HL-60/S4 treated with retinoic acid at 250 ng/mL for 4 days and 3 days (cell line): ENCODE measurements at regions not wholly inside any gene's neighbourhood (a gene's known extent, or its start where the extent isn't known, plus 50 kb on each side); places are given as distances from the start of the nearest gene placed in this dataset.

Experiments used
- in situ Hi-C: fragments of 300-500 bp; cut with MboI; formaldehyde crosslinking; loops from 2 replicates; pipeline ENCODE4 v1.7.0; 2022; ENCODE audit warnings: low sequenced_read_pairs

DNA sequence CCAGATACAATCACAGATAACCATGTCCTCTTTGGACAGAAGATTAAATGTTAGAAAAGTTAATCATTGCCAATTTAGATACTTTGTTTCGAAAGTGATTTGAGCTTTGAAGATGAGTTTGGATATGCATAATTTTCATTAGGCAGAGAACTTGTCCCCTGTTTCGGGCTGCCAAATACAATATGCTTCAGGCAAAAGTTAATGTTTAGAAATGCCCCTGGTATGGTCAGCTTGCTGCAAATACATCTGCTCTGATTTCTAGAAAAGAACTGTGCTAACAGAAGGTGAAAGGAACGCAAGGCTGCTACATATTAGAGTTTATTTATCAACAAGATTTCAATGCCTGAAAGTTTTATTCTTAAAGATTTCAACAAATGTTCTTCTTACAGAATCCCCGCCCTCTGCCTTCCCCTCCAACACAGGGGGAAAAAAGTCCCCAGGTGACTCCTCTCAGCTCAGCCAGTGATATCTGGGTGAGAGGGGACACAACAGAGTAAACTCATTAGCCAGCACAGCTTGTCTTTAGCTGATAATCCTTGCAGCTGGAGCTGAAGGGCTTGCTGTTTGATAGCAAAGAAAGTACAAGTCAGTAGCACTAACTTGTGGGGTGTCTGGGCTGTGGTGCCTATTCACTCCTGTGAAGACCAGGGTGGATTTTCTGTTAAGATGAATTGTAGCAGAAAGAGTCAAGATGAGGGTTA, 435.7 kb downstream of the DMAC1 start:
- in situ Hi-C loops = no loop called here

DNA sequence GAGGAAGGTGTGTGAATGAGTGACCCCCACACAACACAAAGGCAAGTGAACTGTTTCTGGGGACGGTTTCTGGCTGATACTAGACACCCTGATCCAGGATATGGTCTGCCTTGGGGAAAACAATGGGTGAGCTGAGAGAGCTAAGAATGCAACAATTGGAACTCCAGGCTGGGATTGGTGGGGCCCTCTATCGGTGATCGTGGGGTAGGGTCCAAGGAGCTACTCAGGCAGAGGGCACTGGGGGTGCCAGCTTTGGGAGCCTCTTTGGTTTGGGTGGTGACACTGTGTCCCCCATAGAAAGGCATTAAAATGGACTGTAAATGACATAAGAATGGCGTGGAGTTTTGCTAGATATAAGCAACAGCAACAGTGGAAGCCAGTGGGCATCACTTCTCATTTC, 439.1 kb downstream of the DMAC1 start:
- in situ Hi-C loops = no loop called here

DNA sequence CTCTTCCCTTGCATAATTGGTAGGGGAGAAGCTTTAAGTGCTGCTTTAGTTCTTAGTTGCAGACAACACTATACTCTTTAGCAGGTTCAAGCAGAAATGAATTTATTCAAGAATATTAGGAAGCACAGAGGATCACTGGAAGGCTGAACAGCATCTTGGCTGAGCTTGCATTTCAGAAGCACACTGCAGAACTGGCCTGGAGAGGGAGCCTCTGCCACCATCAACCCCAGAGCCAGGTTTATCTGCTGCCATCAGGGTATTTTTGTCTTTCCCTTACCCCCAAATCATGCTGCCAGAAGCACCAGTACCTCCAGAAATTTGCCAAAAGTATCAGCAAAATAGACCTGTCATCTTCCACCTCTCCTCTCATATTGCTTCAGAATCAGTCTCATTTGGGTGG, 440.7 kb downstream of the DMAC1 start:
- in situ Hi-C loops = no loop called here

DNA sequence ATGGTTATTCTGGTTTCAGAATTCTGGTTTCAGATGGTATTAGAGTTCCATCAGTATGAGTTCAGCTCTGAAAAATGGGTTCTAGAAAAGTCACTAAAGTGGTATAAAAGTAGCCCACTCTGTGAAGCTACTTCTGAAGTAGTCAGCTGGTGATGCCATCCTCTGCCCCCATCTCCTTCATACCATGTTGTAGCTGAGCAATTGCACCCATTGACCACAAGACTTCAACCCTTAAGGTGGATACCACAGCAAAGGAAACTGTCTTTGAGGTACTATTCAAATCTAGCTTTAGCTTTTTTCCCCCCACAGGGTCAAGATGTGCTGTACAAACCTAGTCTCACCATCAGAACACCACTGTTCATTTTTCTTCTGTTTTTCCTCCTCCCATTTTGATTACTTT, 444.9 kb downstream of the DMAC1 start:
- in situ Hi-C loops = no loop called here

DNA sequence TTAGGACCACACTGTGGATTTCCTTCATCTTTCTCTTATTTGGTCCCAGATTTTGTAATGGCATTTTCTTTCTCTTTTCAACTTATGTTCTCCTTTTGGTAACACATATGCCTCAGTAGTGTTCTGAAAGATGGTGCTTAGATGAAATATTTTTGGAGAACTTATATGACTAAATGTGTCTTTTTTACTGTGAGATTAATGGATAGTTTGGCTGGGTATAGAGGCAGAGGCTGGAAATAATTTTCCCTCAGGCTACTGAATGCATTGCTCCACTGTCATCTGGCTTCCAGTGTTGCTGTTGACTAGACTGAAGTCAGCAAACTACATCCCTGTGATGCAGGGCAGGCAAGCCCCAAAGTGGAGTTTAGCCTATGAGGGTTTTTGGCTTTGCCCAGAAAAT, 450.9 kb downstream of the DMAC1 start:
- in situ Hi-C loops = no loop called here

DNA sequence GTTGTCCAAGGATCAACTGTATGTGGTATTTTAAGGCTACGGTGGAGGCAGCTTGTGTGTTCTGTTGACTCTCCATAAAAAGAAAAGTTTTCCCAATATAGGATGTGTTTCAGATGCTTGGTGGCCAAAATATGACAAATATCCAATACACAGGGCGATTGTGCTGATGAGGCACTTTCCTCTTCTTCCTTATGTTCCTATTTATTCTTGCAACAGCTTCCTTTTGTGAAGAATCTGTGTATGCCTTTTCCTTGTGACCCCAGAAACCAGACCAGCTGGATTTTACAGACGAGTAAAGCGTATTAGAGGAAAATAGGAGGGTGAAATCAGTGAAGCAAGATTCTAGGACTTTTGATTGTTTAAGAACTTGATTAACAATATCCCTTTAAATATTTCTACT, 452.0 kb downstream of the DMAC1 start:
- in situ Hi-C loops = no loop called here

DNA sequence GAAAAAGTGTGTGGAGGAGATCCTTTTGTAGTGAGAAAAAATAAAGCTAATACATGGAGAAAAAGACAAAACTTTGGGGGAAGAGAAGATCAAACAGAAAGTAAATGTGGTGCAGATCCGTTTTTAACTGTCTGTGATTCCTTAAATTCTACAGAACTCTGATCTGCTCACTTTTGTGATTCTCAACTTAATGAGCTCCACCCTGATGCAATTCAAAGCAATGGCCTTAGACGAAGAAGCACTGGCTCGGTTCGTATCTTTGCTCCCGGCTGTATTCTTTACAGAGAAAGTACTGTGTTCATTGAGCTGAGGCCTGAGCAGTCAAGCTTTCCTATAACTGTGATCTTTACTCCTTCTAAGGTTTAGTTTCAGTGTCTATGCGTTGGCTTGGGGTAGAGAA, 453.4 kb downstream of the DMAC1 start:
- in situ Hi-C loops = no loop called here

DNA sequence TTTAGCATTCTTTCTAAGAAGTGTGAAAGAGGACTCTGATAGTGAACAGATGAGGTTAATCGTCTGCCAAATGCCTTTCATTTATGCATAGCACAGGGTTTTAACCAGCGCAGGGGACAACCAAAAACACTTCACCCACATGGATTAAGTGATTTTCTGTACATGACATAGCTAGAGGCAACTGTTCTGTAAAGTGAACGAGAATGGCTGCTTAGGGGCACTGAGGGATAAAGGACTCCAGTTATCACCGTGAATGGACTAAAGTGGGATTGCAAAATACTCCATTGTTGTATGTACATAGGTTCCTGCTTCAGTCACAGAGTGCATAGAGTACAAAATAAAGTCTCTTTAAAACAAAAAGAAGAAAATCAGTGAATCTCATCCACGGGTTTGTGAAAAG, 456.8 kb downstream of the DMAC1 start:
- in situ Hi-C loops = no loop called here

DNA sequence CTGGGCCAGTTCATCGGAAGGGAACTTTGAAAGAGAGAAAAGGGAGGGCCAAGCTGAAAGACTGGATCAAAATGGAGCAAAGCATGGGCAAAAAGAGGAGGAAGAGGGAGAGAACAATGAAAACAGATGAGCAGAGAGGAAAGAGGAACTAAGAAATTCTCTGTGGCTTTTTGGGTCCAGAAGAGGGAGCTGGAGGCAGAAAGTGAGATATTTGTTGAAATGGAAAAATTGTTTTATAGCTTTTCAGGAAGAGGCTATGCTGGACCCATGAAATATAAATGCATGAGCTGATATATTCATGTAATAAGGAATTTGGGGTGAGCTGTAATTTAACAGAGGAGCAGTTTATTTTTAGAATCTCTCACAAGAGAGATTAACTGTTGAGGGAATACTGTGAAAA, 457.3 kb downstream of the DMAC1 start:
- in situ Hi-C loops = no loop called here

DNA sequence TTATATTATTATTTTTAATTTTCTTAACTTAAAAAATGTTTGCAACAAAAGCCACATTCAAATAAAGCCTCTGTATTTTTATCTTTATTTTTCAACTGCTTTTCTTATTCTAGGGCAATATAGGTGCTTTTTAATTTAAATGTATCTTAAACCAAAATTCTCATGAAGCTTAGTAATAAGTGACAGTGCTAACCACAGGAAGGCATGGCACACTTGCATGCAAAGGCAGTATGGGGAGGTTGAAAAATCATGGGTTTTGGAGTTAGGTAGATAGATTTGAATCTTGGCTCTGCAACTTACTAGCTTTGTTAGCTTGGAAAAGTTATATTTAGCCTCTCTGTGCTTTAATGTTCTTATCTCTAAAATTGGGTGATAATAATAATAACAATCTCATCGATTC, 458.0 kb downstream of the DMAC1 start:
- in situ Hi-C loops = no loop called here

DNA sequence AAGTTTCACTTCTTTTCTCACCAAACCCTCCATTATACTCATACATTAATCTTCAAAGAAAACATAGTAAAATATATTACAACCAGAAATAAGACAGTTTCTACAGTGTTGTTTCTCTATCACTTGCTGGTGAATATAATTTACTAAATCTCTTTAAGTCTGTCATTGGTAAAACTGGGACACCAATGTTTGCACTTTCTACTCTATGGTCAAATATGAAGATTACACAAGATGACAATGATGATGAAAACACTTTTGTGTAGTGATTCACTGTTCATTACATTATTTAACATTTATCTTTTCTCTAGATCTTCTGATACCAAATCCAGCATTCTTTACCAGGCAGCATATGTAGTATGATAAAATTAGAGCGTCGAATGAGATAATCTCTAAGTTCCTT, 459.1 kb downstream of the DMAC1 start:
- in situ Hi-C loops = no loop called here

DNA sequence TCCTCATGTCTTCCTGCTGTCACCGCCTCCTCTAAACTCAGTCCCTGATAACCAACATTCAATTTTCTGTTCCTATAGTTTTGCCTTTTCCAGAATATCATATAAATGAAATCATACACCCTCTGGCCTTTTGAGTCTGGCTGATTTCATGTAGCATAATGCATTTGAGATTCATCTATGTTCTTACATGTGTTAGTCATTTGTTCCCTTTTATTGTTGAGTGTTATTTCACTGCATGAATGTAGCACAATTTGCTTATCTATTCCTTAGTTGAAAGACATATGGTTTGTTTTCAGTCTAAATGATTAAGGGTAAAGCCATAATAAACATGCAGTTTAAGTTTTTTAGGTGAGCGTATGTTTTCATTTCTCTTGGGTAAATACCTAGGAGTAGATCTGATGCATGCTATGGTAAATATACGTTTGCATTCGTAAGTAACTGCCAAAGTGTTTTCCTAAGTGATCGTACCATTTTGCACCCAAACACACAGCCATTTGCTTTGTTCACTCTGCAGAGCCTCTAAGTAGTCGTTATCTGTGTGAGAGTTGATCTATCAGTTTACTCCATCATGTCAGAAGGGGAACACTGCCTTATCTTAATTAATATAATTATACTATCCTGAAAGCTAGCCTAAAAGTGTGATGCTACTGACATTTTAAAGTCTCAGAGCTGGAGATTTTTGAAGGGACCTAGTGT, 460.8 kb downstream of the DMAC1 start:
- in situ Hi-C loops = no loop called here

DNA sequence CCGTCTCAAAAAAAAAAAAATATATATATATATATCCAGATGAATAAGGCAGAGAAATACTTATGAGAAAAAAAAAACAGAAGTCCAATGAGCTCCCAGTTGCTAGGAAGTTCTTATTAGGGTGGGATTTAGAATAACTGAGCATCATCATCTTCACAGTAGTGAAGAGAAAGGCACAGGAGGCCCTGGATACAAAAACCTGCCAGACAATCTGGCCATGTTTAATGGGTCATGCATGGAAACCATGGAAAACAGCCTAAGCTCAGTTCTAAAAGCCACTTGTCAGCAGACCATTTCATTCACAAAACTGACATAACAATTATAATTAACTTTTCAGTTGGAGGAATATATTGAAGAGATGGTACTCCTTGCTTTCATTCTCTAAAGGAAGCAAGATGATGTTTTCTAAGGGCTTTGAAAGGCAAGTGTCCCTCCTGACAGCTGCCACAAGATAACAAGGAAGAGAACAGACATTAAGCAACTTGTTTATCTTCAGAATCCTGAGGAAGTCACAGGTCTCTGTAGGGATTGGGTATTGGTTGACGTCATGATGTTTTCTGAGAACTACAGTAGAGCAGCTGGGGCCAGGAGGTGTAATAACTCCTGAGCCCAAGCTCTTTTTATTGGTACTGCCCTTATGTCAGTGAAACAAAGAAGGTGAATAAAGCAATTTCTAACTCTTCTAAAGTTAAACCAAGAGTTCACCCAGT, 463.1 kb downstream of the DMAC1 start:
- in situ Hi-C loops = no loop called here

DNA sequence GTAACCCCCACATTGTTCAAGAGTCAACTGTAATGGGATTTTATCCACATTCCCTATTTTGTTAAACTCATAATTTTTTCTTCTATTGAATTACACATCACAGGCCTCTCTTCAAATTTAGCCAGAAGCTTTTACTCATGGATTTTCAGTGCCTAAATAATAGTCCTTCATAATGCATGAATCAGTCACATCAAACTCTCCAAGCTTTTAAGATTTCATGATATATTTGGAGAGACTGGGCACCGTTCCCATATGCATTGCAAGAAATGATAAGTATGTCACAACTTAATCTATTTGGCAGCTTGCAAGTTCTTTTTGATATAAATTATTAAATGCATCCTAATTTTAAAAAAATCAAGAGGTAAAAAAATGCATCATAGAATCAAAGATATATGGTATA, 465.9 kb downstream of the DMAC1 start:
- in situ Hi-C loops = no loop called here

DNA sequence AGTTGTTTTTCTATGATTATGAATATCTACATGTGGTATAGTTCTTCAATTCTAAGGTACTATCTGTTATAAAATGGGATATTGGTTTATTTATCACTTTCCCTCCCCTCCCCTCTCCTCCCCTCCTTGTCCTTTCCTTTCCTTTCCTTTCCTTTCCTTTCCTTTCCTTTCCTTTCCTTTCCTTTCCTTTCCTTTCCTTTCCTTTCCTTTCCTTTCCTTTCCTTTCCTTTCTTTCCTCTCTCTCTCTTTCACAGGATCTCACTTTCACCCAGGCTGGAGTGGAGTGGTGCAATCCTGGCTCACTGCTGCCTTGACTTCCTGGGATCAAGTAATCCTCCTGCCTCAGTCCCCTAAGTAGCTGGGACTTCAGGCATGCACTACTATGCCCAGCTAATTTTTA, 466.8 kb downstream of the DMAC1 start:
- in situ Hi-C loops = no loop called here

DNA sequence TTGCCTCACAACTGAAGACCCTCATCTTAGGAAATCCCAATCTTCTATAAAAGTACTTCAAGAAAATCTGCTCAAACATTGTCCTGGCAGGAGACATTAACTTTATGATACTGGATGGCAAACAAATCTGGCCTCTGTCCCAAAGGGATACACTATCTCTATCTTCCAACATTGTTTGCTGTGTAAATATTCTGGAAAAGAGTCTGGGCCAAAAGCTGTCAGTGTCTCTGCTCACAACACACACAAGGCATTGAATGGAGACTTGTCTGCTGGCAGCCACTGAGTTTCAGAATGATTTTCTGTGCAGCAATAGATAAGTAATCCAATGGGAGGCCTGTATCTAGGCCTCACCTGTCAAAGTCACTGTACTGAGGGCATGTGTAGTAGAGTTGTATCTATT, 471.1 kb downstream of the DMAC1 start:
- in situ Hi-C loops = no loop called here

DNA sequence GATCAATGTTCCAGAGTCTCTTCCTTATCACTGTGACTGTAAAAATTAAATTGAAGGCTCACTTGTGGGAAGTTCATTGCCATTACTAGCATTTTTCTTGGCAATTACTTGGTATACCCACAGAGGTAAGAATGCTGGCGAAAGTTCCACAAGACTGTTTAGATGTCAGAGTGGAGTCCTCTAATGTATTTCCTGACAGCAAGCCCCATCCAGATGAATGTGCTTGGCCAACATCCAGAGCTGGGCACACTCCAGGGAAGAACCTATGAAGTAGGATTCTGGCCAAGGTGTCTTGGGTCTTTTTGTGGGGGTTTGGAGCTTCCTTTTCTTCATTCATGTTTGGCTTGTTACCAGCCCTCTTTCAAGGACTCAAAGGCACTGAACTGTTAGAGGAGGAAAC, 473.6 kb downstream of the DMAC1 start:
- in situ Hi-C loops = no loop called here

DNA sequence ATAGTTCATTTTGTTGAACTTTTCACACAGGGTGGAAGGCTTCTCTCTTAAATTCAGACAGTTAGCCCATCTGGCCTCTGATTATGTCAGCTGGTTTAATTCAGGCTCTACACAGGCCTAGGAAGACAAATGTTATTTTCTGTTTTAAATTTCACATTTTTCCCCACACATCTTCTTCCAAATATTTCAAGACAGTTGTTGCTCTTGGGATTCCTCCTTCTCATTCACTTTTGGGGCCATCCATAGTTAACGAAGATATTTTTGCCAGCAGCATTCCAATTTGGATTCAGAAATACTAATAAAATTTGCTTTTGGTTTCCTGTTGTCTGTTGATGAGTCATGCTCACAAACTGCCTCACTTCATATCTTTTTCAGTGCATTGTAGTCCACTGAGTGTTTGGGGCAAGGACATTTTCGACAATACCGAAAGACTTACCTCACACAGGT, 475.4 kb downstream of the DMAC1 start:
- in situ Hi-C loops = no loop called here

DNA sequence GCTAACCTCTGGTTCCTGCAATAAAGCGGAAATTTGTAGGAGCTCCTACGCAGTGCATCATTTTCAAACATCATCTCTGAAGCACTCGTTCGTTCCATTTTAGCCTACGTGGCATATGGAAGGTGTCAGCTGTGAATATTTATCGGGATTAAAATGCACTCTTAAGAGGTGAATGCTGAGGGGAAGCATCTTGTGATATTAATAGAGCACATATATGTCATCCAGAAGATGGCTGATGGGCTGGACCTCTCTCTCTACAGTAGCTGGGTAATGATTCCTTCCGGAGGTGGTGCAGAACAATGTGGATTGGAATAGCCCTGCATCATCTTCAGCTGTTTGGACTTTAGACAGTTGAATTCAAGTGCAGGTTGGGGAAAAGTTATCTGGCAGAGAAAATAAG, 478.7 kb downstream of the DMAC1 start:
- in situ Hi-C loops = no loop called here

DNA sequence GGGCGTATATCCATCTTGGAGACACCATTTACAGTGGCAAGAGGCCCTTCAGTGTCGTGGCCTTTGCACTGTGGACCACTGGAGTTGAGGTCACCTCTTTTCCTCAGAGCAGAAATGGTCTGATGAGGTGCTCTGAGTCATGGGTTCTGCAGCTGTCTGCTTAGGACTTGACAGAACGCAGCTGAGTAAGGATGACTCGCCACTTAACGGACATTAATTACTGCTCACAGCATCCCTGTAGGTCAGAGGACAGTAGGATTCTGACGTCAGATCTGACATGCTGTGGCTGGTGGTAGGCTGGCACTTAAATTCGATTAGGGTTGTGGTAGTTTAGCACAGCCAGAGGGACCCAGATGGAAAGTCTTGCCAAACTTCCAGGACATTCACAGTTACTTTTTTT, 479.4 kb downstream of the DMAC1 start:
- in situ Hi-C loops = no loop called here

DNA sequence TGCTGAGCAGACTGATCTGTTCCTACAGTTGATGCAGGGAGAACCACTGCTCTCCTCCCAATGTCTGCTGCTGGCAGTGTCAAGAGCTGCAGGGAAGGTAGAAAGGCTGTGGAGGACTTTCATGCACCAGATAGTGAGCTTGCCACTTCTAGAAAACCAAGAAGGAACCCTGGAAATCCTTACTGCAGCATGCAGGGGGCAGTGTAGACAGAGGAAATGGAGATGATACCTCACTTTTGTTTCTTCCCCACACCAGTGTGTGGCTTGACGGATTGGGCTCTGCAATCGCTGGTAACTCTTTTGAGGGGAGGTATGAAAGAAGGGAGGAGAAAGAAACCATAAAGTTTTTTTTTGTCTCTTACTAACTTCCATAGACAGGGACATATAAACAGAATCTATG, 480.7 kb downstream of the DMAC1 start:
- in situ Hi-C loops = no loop called here

DNA sequence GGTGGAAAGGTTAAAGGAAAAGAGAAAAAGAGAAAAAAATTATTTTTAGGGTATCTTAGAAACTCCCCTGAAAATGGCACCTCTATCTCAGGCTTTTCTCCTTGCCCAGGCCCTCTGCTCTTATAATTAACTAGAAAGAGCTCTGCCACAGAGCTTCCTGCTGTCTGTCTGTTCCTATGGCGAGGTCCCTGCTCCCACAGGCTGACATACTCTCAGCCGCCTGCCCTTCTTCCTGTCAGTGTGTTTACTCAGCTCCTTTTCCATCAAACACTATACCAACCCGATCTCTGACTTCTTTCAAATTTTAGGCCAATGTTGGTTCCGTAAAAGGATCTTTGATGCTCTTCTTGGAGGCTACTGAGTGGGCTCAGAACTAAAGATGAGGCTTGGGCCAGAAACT, 482.6 kb downstream of the DMAC1 start:
- in situ Hi-C loops = no loop called here
